Right atrium auricular region (tissue), 2 donors: ENCODE measurements at regions not wholly inside any gene's neighbourhood (a gene's known extent, or its start where the extent isn't known, plus 50 kb on each side); places are given as distances from the start of the nearest gene placed in this dataset.
"Not testable (repeated sequence)": the region's sequence is repeated elsewhere in the genome, so short reads cannot be mapped to it uniquely, and the experiment has no call there.

Source experiments
- DNase-seq: peaks from one replicate; pipeline ENCODE4 v3.0.0-alpha.2; 2019; ENCODE audit warnings: low spot score
- H3K27ac ChIP-seq, 2 donors: fragments of 200-600 bp; sonication (generic); 1 replicate in 1 of 2; 2 replicates in 1 of 2; pipeline ENCODE4 v1.5.1; 2016 to 2019
- H3K27me3 ChIP-seq, 2 donors: fragments of 200-600 bp; sonication (generic); one replicate each; pipeline versions ENCODE4 v1.5.1 to v1.6.0; 2017 to 2019
- H3K36me3 ChIP-seq: fragments of 200-600 bp; sonication (generic); one replicate; pipeline ENCODE4 v1.5.1; 2016
- H3K4me1 ChIP-seq, 2 donors: fragments of 200-600 bp; sonication (generic); one replicate each; pipeline versions ENCODE4 v1.5.1 to v1.6.0; 2017 to 2019
- H3K4me3 ChIP-seq, 2 donors: fragments of 200-600 bp; sonication (generic); 1 replicate in 1 of 2; 2 replicates in 1 of 2; pipeline ENCODE4 v1.5.1; 2017 to 2019; ENCODE audit warnings: mild to moderate bottlenecking in 1 of 2, moderate library complexity in 1 of 2
- H3K9me3 ChIP-seq, 2 donors: fragments of 200-600 bp; sonication (generic); one replicate each; pipeline ENCODE4 v1.5.1; 2019
- CTCF ChIP-seq, 2 donors: fragments of 200-600 bp; sonication (generic); IDR thresholded peaks; one replicate each; pipeline ENCODE4 v1.5.1; 2019; ENCODE audit warnings: antibody characterized with exemption in 2 of 2

- no peak overlapping the region for H3K4me3 ChIP-seq
Measured at GRCh38 chr11:130533113-130533798, 84.8 kb downstream of the ADAMTS15 start.

GRCh38 chr11:130533871-130534270 lies 85.4 kb downstream of the ADAMTS15 start:
- no peak for TF ChIP-seq CTCF (IDR thresholded peaks at IDR 0.05)
- H3K9me3 ChIP-seq, result no peaks in the 10 kb centered on the region
- H3K4me1 ChIP-seq, result peaks cover 0 to 10% of the 10 kb centered on the region in 2 donors
- no peak overlapping the region for H3K4me3 ChIP-seq
- H3K27ac ChIP-seq, result no peak overlapping the region
- H3K36me3 ChIP-seq, result no peaks in the 10 kb centered on the region
- no peaks in the 10 kb centered on the region for H3K27me3 ChIP-seq
- no peak for DNase-seq

More at GRCh38 chr11:130533113-130533798, 84.8 kb downstream of the ADAMTS15 start:
- Histone ChIP-seq H3K27me3 (no peaks in the 10 kb centered on the region), H3K4me1 (peaks cover 0 to 16% of the 10 kb centered on the region in 2 donors), H3K27ac (no peak overlapping the region), H3K36me3 (no peaks in the 10 kb centered on the region), H3K9me3 (no peaks in the 10 kb centered on the region)
- no peak for TF ChIP-seq CTCF (IDR thresholded peaks at IDR 0.05)
- no peak for DNase-seq

- peaks cover 0 to 5% of the 10 kb centered on the region in 2 donors for H3K4me1 ChIP-seq
- H3K9me3 ChIP-seq, result no peaks in the 10 kb centered on the region
- no peak for DNase-seq
- no peak overlapping the region for H3K4me3 ChIP-seq
- no peaks in the 10 kb centered on the region for H3K36me3 ChIP-seq
- TF ChIP-seq CTCF (IDR thresholded peaks at IDR 0.05), result no peak
- no peaks in the 10 kb centered on the region for H3K27me3 ChIP-seq
- H3K27ac ChIP-seq, result no peak overlapping the region
Measured at GRCh38 chr11:130534551-130534950, 86.1 kb downstream of the ADAMTS15 start.

- peaks cover 0 to 5% of the 10 kb centered on the region in 2 donors for H3K4me1 ChIP-seq
- DNase-seq, result no peak
- H3K9me3 ChIP-seq, result no peaks in the 10 kb centered on the region
- no peaks in the 10 kb centered on the region for H3K36me3 ChIP-seq
- H3K27me3 ChIP-seq, result no peaks in the 10 kb centered on the region
- no peak for TF ChIP-seq CTCF (IDR thresholded peaks at IDR 0.05)
- no peak overlapping the region for H3K27ac ChIP-seq
- H3K4me3 ChIP-seq, result no peak overlapping the region
Measured at GRCh38 chr11:130535520-130535919, 87.1 kb downstream of the ADAMTS15 start.

- no peak for TF ChIP-seq CTCF (IDR thresholded peaks at IDR 0.05)
- peaks cover 0 to 5% of the 10 kb centered on the region in 2 donors for H3K4me1 ChIP-seq
- H3K27ac ChIP-seq, result no peak overlapping the region
- no peaks in the 10 kb centered on the region for H3K36me3 ChIP-seq
- DNase-seq, result no peak
- no peaks in the 10 kb centered on the region for H3K9me3 ChIP-seq
- no peak overlapping the region for H3K4me3 ChIP-seq
- no peaks in the 10 kb centered on the region for H3K27me3 ChIP-seq
Measured at GRCh38 chr11:130536106-130537040, 87.9 kb downstream of the ADAMTS15 start.

GRCh38 chr11:130539680-130540079 lies 91.2 kb downstream of the ADAMTS15 start:
- not testable (repeated sequence) for H3K4me1 ChIP-seq, H3K27me3 ChIP-seq, H3K4me3 ChIP-seq, H3K36me3 ChIP-seq, H3K27ac ChIP-seq, H3K9me3 ChIP-seq, DNase-seq
